Urinary bladder (tissue), 3 donors: ENCODE measurements at regions not wholly inside any gene's neighbourhood (a gene's known extent, or its start where the extent isn't known, plus 50 kb on each side); places are given as distances from the start of the nearest gene placed in this dataset.
A peak's percentile ranks its signal among the peaks of the same experiment; 100 is the strongest.
"Not testable (repeated sequence)": the region's sequence is repeated elsewhere in the genome, so short reads cannot be mapped to it uniquely, and the experiment has no call there.

ENCODE experiments used
- DNase-seq: peaks from one replicate; pipeline ENCODE4 v3.0.0-alpha.2; 2015; ENCODE audit errors: extremely low spot score
- H3K27ac ChIP-seq: one replicate; pipeline ENCODE4 v1.5.1; 2013; ENCODE audit warnings: low read depth, mild to moderate bottlenecking, moderate library complexity
- H3K36me3 ChIP-seq: one replicate; pipeline ENCODE4 v1.6.1; 2013; ENCODE audit warnings: mild to moderate bottlenecking, moderate library complexity; ENCODE audit not compliant: insufficient read depth
- H3K4me1 ChIP-seq: one replicate; pipeline ENCODE4 v1.6.1; 2013; ENCODE audit warnings: mild to moderate bottlenecking, moderate library complexity; ENCODE audit not compliant: insufficient read depth
- H3K4me3 ChIP-seq: one replicate; pipeline ENCODE4 v1.5.1; 2013; ENCODE audit warnings: low read depth, low read length
- WGBS: extraction: QIAGEN DNeasy Blood & Tissue Kit; methylation state at CpG from one replicate; pipeline ENCODE4 v1.1.7; 2013; 5-methylcytosine and 5-hydroxymethylcytosine counted together
- donor health status: healthy with polysubstance abuse.
- donor health status: healthy.

- not testable (repeated sequence) for H3K36me3 ChIP-seq, H3K27ac ChIP-seq, DNase-seq, H3K4me1 ChIP-seq, H3K4me3 ChIP-seq
- 98% methylated on average over 19 of the region's 22 CpGs for WGBS
These were observed 72.0 kb upstream of the LRPPRC start for GRCh38 chr2:44067791-44068181.

GRCh38 chr2:44071454-44072046, 75.8 kb upstream of the LRPPRC start:
- no peak overlapping the region for H3K27ac ChIP-seq
- no peaks in the 10 kb centered on the region for H3K4me1 ChIP-seq
- DNase-seq: no peak
- WGBS: 90% methylated on average over 2 of the region's 2 CpGs
- no peak overlapping the region for H3K4me3 ChIP-seq
- no peaks in the 10 kb centered on the region for H3K36me3 ChIP-seq

- H3K36me3 ChIP-seq, H3K27ac ChIP-seq, DNase-seq, H3K4me1 ChIP-seq, H3K4me3 ChIP-seq: not testable (repeated sequence)
- WGBS: 84% methylated on average over 3 of the region's 3 CpGs
These were observed 77.9 kb upstream of the LRPPRC start for GRCh38 chr2:44073667-44074066.

GRCh38 chr2:44074795-44075194, 79.0 kb upstream of the LRPPRC start:
- not testable (repeated sequence) for DNase-seq, H3K4me1 ChIP-seq, H3K4me3 ChIP-seq, H3K27ac ChIP-seq, H3K36me3 ChIP-seq
- 86% methylated on average over 10 of the region's 10 CpGs for WGBS

- Histone ChIP-seq H3K4me1 (no peaks in the 10 kb centered on the region), H3K27ac (no peak overlapping the region), H3K4me3 (no peak overlapping the region), H3K36me3 (no peaks in the 10 kb centered on the region)
- DNase-seq: no peak
- WGBS: 87% methylated on average over 6 of the region's 6 CpGs
These were observed 79.8 kb upstream of the LRPPRC start for GRCh38 chr2:44075541-44075940.

- Histone ChIP-seq H3K27ac (no peak overlapping the region), H3K4me3 (no peak overlapping the region), H3K4me1 (no peaks in the 10 kb centered on the region), H3K36me3 (no peaks in the 10 kb centered on the region)
- WGBS: 85% methylated on average over 4 of the region's 4 CpGs
- DNase-seq: no peak
These were observed 82.2 kb upstream of the LRPPRC start for GRCh38 chr2:44077942-44078511.

GRCh38 chr2:44079686-44080085, 83.9 kb upstream of the LRPPRC start:
- Histone ChIP-seq H3K36me3 (no peaks in the 10 kb centered on the region), H3K27ac (no peak overlapping the region), H3K4me1 (no peaks in the 10 kb centered on the region), H3K4me3 (no peak overlapping the region)
- DNase-seq: no peak
- WGBS: 73% methylated on average over 3 of the region's 3 CpGs

- no peak for DNase-seq
- Histone ChIP-seq H3K4me1 (no peaks in the 10 kb centered on the region), H3K27ac (no peak overlapping the region), H3K4me3 (no peak overlapping the region), H3K36me3 (no peaks in the 10 kb centered on the region)
- WGBS: 78% methylated on average over 4 of the region's 4 CpGs
These were observed 85.6 kb upstream of the PPM1B start for GRCh38 chr2:44083054-44083453.

- Histone ChIP-seq H3K4me3 (no peak overlapping the region), H3K27ac (no peak overlapping the region), H3K36me3 (no peaks in the 10 kb centered on the region), H3K4me1 (no peaks in the 10 kb centered on the region)
- DNase-seq: no peak
- WGBS: 95% methylated on average over 5 of the region's 5 CpGs
These were observed 83.8 kb upstream of the PPM1B start for GRCh38 chr2:44084850-44085249.

- no peak overlapping the region for H3K4me3 ChIP-seq
- H3K36me3 ChIP-seq: no peaks in the 10 kb centered on the region
- WGBS: 80% methylated on average over 12 of the region's 12 CpGs
- no peaks in the 10 kb centered on the region for H3K4me1 ChIP-seq
- no peak overlapping the region for H3K27ac ChIP-seq
- DNase-seq: no peak
These were observed 82.0 kb upstream of the PPM1B start for GRCh38 chr2:44086629-44087028.

- Histone ChIP-seq H3K4me3 (no peak overlapping the region), H3K27ac (no peak overlapping the region), H3K36me3 (no peaks in the 10 kb centered on the region), H3K4me1 (no peaks in the 10 kb centered on the region)
- peak; percentile 56 for DNase-seq
- WGBS: 8% methylated on average over 29 of the region's 29 CpGs
These were observed 81.5 kb upstream of the PPM1B start for GRCh38 chr2:44087036-44087713.

- no peak overlapping the region for H3K4me3 ChIP-seq
These were observed 81.0 kb upstream of the PPM1B start for GRCh38 chr2:44087714-44088092.

GRCh38 chr2:44092519-44092918, 76.2 kb upstream of the PPM1B start:
- H3K36me3 ChIP-seq, H3K4me1 ChIP-seq, DNase-seq, H3K4me3 ChIP-seq, H3K27ac ChIP-seq: not testable (repeated sequence)
- WGBS: 94% methylated on average over 5 of the region's 5 CpGs

More at GRCh38 chr2:44087714-44088092, 81.0 kb upstream of the PPM1B start:
- Histone ChIP-seq H3K36me3 (no peaks in the 10 kb centered on the region), H3K27ac (no peak overlapping the region), H3K4me1 (no peaks in the 10 kb centered on the region)
- WGBS: 46% methylated on average over 4 of the region's 4 CpGs
- DNase-seq: no peak

GRCh38 chr2:44093970-44094369, 74.7 kb upstream of the PPM1B start:
- WGBS: 86% methylated on average over 3 of the region's 3 CpGs
- Histone ChIP-seq H3K4me1 (no peaks in the 10 kb centered on the region), H3K27ac (no peak overlapping the region), H3K4me3 (no peak overlapping the region), H3K36me3 (no peaks in the 10 kb centered on the region)
- no peak for DNase-seq
